HepG2 (cell line): ENCODE measurements at regions not wholly inside any gene's neighbourhood (a gene's known extent, or its start where the extent isn't known, plus 50 kb on each side); places are given as distances from the start of the nearest gene placed in this dataset.

ENCODE experiments used
- BRCA1 ChIP-seq: sonication (generic); formaldehyde crosslinking; IDR thresholded peaks from 2 replicates; pipeline ENCODE4 v1.4.0; 2020; ENCODE audit warnings: missing genetic modification reagents
- ELF4 ChIP-seq: sonication (generic); formaldehyde crosslinking; IDR thresholded peaks from 2 replicates; pipeline ENCODE4 v1.5.0; 2020; ENCODE audit warnings: missing genetic modification reagents, mild to moderate bottlenecking, moderate library complexity, borderline replicate concordance
- MIER3 ChIP-seq: IDR thresholded peaks from 2 replicates; pipeline ENCODE4 v1.6.1; 2016; ENCODE audit warnings: missing compliant biosample characterization, borderline replicate concordance
- POLR2A ChIP-seq, 2 experiments: IDR thresholded peaks; 2 replicates each; pipeline ENCODE4 v1.6.1; 2011; ENCODE audit warnings: low read depth in 2 of 2, low read length in 2 of 2, mild to moderate bottlenecking in 1 of 2, moderate library complexity in 1 of 2; ENCODE audit not compliant: insufficient read depth in 1 of 2
- ZNF589 ChIP-seq: sonication (generic); formaldehyde crosslinking; conservative IDR thresholded peaks from 2 replicates; pipeline ENCODE4 v1.8.0; 2022; ENCODE audit warnings: mild to moderate bottlenecking, moderate library complexity, missing genetic modification reagents

- no peak for TF ChIP-seq POLR2A (IDR thresholded peaks at IDR 0.05; ENCODE audit: insufficient read depth in 1 of 2, low read depth in 2 of 2, low read length in 2 of 2)
- no peak for TF ChIP-seq ZNF589 (CRISPR knock-in tag)
- TF ChIP-seq ELF4 (CRISPR knock-in tag): no peak
- no peak for TF ChIP-seq MIER3
- TF ChIP-seq BRCA1 (CRISPR knock-in tag): no peak
These were observed 97.6 kb downstream of the MYCN start for GRCh38 chr2:16037808-16038457.
